ENCODE measurements at regions not wholly inside any gene's neighbourhood (a gene's known extent, or its start where the extent isn't known, plus 50 kb on each side); places are given as distances from the start of the nearest gene placed in this dataset.

GRCh38 chr14:65346895-65347294 is 65.6 kb upstream of the FUT8 start:
- TF ChIP-seq, protein P1, sequence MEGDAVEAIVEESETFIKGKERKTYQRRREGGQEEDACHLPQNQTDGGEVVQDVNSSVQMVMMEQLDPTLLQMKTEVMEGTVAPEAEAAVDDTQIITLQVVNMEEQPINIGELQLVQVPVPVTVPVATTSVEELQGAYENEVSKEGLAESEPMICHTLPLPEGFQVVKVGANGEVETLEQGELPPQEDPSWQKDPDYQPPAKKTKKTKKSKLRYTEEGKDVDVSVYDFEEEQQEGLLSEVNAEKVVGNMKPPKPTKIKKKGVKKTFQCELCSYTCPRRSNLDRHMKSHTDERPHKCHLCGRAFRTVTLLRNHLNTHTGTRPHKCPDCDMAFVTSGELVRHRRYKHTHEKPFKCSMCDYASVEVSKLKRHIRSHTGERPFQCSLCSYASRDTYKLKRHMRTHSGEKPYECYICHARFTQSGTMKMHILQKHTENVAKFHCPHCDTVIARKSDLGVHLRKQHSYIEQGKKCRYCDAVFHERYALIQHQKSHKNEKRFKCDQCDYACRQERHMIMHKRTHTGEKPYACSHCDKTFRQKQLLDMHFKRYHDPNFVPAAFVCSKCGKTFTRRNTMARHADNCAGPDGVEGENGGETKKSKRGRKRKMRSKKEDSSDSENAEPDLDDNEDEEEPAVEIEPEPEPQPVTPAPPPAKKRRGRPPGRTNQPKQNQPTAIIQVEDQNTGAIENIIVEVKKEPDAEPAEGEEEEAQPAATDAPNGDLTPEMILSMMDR (IDR thresholded peaks at IDR 0.05; ENCODE audit: low read depth, low read length), result no peak
- no peak overlapping the region for H3K4me3 ChIP-seq (replicated peaks in 1 of 2; ENCODE audit: low read depth in 2 of 2, low read length in 2 of 2)
- peak in 1 of 2 donors; percentile 16 for DNase-seq (ENCODE audit: low read depth in 2 of 2)

DNA sequence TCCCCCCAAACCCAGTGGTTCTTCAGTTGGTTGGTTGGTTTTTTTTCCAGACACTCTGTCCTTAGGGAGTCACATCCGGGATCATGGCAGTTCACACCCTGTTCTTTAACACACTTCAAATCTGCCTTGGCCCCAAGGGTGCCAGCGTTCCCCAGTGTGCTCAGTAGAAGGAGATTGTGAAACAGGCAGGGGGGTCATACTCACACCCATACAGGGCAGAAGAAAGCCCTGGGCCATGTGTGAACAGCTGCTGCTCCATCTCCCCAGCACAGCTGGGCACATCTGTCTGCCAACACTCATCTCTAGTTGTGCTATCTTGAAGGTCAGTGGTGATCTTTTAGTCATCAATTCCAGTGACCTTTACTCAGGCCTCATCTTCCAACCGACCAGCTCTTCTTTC is 64.4 kb upstream of the FUT8 start:
- no peak for DNase-seq (ENCODE audit: low read depth in 2 of 2)
- TF ChIP-seq, protein P1 (IDR thresholded peaks at IDR 0.05; ENCODE audit: low read depth, low read length), result no peak
- no peak overlapping the region for H3K4me3 ChIP-seq (replicated peaks in 1 of 2; ENCODE audit: low read depth in 2 of 2, low read length in 2 of 2)

DNA sequence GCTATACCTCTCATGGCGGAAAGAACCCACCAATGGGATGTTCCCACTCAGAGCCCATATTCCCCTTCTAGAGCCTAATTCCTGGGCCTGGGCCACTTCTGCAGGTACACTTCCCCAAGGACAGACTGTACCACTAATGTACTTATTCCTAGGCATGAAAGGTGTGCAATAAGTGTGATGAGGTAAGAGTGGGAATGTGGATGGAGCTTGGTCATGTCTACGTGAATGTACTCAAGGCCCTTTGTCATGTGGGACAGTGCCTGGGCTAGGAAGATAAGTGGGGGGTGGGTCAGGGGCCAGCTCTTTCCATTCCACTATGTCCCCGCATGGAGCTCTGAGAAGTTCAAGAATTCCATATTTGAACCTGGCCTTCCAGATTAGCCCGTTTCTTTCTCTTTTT is 63.4 kb upstream of the FUT8 start:
- DNase-seq (ENCODE audit: low read depth in 2 of 2), result peak; percentile 22 to 71
- no peak overlapping the region for H3K4me3 ChIP-seq (replicated peaks in 1 of 2; ENCODE audit: low read depth in 2 of 2, low read length in 2 of 2)
- TF ChIP-seq, protein P1 (IDR thresholded peaks at IDR 0.05; ENCODE audit: low read depth, low read length), result no peak

DNA sequence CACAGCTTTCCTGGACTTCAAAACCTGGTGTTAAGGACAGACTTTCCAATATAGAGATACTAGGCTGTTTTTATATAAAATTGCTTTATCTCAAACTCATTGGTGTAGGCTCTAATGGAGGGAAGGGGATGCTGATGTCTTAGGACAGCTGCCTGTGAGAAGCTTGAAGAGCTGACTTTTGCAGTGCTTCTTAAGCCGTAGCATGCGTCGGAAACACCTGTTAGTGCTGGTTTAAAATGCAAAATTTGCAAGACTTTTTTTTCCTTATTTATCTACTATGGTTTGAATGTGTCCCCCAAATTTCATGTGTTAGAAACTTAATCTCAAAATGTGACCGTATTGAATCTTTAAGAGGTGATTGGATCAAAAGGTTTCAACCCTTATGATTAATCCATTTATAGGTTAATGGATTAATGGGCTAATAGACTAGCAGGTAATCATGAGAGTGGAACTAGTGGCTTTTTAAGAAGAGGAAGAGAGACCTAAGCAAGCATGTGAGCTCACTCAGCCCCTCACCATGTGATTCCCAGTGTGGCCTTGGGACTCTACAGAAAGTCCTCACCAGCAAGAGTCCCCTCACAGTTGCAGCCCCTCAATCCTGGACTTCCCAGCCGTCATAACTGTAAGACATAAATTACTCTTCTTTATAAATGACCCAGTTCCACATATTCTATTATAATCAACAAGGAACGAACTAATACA is 60.9 kb upstream of the FUT8 start:
- TF ChIP-seq, protein P1 (IDR thresholded peaks at IDR 0.05; ENCODE audit: low read depth, low read length), result no peak
- no peak for DNase-seq (ENCODE audit: low read depth in 2 of 2)
- no peak overlapping the region for H3K4me3 ChIP-seq (replicated peaks in 1 of 2; ENCODE audit: low read depth in 2 of 2, low read length in 2 of 2)

GRCh38 chr14:65352964-65353530 is 59.5 kb upstream of the FUT8 start:
- DNase-seq (ENCODE audit: low read depth in 2 of 2), result no peak

DNA sequence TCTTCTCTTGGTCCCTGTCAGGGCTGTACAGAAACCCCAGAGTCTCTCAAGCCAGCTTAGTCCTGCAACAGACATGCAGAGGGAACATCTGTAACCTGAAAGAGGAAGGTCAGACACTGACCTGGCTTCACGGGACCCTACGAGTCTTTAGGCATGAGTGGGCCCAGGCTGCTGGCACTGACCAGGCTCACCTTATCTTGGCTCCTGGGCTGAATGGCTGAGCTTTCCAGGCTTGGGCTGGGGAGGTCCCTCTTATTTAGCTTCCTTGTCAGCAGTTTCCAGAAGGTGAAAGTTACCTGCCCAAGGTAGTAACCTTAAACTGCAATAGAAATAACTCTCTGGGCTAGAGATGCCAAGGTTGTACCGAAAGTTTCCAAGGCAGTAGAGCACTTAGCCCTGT is 58.4 kb upstream of the FUT8 start:
- DNase-seq (ENCODE audit: low read depth in 2 of 2), result no peak
- TF ChIP-seq, protein P1 (IDR thresholded peaks at IDR 0.05; ENCODE audit: low read depth, low read length), result no peak
- no peak overlapping the region for H3K4me3 ChIP-seq (replicated peaks in 1 of 2; ENCODE audit: low read depth in 2 of 2, low read length in 2 of 2)

More at GRCh38 chr14:65352964-65353530, 59.5 kb upstream of the FUT8 start:
- TF ChIP-seq, protein P1 (IDR thresholded peaks at IDR 0.05; ENCODE audit: low read depth, low read length), result no peak
- no peak overlapping the region for H3K4me3 ChIP-seq (replicated peaks in 1 of 2; ENCODE audit: low read depth in 2 of 2, low read length in 2 of 2)

All from cardiac fibroblast (primary cell).